GM12873 (cell line): ENCODE measurements at regions not wholly inside any gene's neighbourhood (a gene's known extent, or its start where the extent isn't known, plus 50 kb on each side); places are given as distances from the start of the nearest gene placed in this dataset.

ENCODE experiments used
- CTCF ChIP-seq: IDR thresholded peaks from 2 replicates; pipeline ENCODE4 v1.5.1; 2012; ENCODE audit warnings: low read depth, mild to moderate bottlenecking, moderate library complexity, low read length, control low read depth; ENCODE audit not compliant: insufficient read depth; ENCODE audit errors: missing control alignments

GRCh38 chr4:147408189-147408588 lies 72.7 kb upstream of the EDNRA start:
- TF ChIP-seq CTCF: no peak

GRCh38 chr4:147409350-147409749 lies 71.5 kb upstream of the EDNRA start:
- TF ChIP-seq CTCF: no peak

DNA sequence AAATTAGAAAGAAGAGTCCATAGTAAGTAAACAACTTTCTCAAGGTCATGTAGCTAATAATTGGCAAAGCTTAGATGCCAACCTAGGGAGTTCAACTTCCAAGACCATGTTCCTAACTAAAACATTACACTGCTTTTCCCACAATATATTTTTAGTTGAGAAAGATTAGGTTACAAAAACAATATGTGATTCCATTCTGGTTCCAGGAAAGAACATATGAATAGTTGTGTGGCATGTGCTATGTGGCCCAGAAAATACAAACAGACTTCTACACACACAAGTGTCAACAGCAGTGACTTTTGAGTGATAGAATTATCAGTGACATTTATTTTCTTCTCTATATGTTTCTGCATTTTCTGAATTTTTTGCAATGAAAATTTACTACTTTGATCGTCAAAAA lies 62.7 kb upstream of the EDNRA start:
- TF ChIP-seq CTCF: no peak

GRCh38 chr4:147421456-147421855 lies 59.4 kb upstream of the EDNRA start:
- TF ChIP-seq CTCF: no peak

DNA sequence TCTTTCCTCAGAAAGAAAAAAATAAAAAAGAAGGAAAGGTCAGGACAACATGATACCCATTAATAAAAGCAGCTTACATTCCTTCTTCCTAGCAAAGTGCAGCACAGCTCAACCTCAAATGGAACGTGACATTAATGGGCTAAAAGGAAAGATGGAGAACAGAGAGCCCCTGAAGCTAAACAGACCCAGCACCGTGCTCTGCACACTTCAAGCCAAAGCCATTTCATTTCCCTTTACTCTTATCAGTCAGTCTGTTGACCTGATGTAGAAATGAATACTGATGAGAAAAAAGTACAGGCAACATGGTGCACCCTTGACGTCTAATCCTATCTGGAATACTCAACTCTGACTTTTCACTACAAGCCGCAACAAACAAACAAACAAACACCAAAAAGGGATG lies 57.7 kb upstream of the EDNRA start:
- no peak for TF ChIP-seq CTCF

GRCh38 chr4:147425019-147425418 lies 55.9 kb upstream of the EDNRA start:
- no peak for TF ChIP-seq CTCF

DNA sequence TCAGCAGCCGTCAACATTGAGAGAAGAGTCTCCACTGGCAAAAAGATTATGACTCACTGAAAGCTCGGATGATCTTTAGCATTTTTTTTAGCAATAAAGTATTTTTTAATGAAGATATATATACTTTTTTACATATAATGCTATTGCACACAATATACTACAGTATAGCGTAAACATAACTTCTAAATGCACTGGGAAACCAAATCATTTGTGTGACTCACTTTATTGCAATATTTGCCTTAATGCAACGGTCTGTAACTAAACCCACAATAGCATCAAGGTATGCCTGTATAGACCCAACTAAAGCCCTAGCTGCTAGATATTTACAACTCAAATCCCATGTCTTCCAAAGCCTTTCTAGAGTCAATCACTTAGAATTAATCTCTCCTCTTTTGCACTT lies 52.3 kb upstream of the EDNRA start:
- no peak for TF ChIP-seq CTCF

GRCh38 chr4:147430111-147430510 lies 50.8 kb upstream of the EDNRA start:
- TF ChIP-seq CTCF: no peak
